GM18499 (cell line): ENCODE measurements at regions not wholly inside any gene's neighbourhood (a gene's known extent, or its start where the extent isn't known, plus 50 kb on each side); places are given as distances from the start of the nearest gene placed in this dataset.

ENCODE experiments used
- ATAC-seq: cut with Tn5 transposase; IDR thresholded peaks from one replicate; pipeline ENCODE4 v1.9.1; 2021; ENCODE audit warnings: moderate number of reproducible peaks; ENCODE audit not compliant: insufficient read depth, unreplicated experiment

DNA sequence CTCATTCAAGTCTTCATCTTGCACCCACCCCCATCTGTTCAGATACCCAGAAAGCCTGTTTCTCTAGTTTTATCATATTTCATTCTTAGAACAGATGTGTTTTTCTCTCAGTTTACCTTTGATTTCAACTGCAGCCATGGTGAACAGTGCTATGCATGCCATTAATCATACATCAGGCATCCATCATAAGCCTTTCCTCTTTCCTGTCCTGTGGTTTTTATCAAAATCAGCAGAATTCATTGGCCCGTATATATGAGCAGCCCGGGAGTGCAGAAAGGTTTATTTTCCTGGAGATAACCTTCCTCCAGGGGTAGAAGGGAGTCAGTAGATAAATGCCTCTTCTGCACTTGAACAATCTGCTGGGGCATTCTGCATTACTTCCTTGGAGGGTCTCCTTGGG is 65.7 kb downstream of the IL21 start:
- ATAC-seq, result no peak

DNA sequence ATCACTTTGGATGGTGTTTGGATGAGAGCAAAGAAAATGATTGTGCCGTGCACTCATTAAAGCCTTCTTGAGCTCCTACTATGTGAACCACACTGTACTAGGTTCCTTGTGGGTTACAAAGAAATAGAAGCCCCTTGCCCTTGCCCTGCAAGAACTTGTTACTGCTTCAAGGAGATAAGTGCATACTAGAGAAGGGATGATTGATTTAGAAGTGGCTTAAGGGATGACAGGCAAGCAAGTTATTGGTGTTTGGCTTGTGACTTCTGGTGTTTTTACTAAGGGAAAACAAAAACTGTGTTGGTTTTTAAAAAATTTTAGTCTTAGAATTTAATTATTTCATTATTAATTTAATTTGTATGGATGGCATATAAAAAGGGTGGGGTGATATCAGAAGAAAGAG is 67.4 kb downstream of the IL21 start:
- no peak for ATAC-seq

GRCh38 chr4:122552898-122553297 is 68.0 kb downstream of the IL21 start:
- no peak for ATAC-seq

- no peak for ATAC-seq
Measured at GRCh38 chr4:122548886-122549630, 71.8 kb downstream of the IL21 start.

DNA sequence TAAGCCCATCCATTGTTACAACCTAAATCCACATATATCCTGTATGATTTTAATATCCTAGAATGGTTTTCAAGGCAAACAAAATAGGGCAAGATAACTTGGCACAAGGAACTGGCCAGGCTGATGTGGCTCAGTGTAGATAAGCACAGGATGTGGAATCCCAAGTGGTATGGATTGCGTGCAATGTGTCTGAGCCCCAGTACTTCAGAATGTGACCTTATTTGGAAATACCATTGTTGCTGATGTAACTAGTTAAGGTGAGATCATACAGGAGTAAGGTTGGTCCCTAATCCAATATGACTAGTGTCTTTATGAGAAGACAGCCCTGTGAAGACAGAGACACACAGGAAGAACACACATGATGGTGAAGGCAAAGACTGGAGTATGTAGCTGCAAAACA is 72.4 kb downstream of the IL21 start:
- no peak for ATAC-seq

DNA sequence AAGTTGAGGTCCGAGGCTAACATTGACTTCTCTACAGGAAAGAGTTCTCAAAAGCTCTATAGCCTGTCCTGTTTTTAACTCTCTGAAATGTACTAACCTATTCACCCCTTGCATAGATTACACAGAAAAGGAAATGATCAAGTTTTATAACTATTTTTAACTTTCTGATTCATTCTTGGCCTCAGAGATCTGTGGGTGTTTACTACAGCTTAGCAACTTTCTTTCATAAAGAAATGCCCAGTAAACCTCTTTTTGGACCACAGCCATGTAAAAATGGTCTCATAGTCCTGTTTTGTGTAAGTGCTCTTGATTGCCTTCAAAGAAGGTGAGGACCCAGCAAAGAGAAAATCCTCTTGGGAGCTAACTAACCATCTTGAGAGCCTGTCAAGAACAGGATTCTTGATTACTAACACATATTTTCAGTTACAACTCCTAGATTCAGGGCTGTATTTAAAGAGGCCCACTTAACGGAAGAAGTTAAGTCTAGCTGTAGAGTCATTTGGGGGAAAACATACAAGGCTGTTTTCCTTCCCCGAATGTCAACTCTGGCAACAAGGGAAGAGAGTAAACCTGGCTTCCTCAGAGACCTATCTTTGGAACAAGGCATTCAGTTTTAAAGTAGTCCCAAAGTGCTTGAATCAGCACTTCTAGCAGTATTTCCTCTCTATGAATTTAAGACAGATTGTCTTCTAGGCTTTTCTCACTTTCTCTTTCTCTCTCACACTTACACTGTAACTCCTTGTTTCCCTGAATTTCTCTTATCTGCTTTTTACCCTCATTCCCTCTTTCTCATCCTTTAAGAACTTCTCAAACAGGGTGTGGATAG is 78.2 kb downstream of the IL21 start:
- peak; percentile 95 for ATAC-seq

DNA sequence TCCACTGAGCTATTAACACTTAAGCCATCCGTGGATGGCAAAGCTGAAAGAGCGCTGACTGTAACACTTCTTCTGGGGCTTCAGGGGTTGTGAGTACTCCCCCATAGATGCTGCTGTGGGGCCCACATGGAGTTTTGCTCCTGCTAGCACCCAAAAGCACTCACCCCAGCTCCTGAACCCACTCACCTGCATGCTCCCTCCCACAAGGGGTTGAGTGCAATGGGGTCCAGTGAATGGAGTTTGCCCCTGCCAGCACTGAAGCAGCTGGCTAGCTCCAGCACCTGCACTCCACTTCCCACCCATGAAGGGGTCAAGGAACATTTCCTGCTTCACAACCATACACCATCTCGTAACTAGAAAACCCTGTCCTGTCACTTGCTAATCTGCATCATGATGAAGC is 78.9 kb downstream of the IL21 start:
- no peak for ATAC-seq

GRCh38 chr4:122540838-122541237 is 80.0 kb downstream of the IL21 start:
- ATAC-seq, result no peak

DNA sequence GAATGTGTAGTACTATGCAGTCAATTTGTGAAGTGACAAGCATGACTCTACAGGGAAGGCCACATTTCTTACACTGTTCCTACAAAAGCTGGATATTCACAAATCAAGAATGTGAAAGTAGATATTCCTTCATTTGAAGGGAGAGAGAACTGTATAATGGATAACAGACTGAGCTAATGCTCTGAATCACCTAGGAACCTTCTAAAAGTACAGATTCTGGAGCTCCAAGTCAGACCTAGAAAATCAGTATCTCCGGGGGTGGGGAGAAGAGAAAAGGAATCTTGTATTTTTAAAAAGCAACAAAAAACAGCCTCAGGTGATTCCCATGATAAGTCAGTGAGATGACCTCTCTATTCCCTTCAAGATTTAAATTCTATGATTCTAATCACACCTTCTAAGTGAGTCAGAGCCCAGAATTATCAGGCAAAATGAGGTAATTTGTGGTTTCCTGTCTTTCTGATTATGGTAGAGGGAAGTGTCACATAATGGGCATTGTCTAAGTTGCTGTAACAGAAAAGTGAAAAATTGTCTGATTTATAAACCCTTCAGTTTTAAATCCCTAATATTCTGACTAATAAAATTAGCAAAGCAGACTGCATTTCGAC is 80.9 kb downstream of the IL21 start:
- ATAC-seq, result no peak

DNA sequence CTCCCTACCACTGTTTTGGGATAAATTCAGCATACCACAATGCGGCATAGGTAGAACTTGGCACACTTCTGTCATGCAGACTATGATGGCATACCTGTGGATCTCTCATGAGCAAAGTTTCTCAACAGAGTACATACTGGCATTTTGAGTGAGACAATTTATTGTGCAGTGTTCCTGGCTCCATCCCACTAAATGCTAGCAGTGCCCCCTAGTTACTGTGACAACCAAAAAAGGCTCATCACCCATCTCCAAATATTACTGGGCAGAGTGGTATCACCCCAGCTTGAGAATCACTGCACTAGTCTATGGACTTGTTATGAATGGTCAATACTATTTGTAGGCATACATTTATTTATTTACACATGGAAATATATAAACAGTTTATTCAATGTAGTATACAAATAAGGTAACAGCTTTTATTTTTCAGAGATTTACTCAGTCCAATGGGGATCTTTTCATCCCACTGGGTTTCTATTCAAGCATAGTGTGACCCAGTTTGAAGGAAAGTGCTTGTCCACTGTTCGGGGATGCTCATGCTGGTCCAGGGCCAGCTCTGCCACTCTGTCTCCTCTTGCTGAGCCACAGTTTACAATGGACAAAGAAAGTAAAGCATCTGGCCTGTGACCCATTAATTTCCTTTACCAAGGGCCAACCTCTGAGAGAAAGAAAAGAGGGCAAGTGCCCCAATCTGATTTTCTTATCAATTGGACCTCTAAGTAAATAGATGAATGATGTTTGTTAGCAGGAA is 81.0 kb upstream of the IL2 start:
- ATAC-seq, result no peak

DNA sequence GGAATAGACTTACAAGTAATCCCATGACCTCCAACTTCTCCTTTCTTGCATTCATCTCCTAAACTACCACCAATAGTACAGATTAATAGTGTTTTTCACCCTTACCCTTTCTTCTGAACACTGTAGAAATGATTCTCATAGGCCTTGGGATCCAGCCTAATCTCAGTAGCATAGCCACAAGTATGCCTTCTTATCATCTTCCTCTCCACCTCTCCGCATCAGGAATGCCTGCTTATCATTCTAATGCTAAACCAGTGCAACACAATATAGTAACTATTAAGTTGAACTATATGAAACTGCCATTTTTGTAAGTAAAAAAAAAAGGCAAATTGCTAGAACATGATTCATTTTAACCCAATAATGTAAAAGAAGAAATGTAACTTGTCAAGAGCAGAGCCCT is 79.5 kb upstream of the IL2 start:
- no peak for ATAC-seq

GRCh38 chr4:122534776-122535175 is 78.3 kb upstream of the IL2 start:
- ATAC-seq, result no peak

GRCh38 chr4:122533841-122534240 is 77.3 kb upstream of the IL2 start:
- no peak for ATAC-seq

DNA sequence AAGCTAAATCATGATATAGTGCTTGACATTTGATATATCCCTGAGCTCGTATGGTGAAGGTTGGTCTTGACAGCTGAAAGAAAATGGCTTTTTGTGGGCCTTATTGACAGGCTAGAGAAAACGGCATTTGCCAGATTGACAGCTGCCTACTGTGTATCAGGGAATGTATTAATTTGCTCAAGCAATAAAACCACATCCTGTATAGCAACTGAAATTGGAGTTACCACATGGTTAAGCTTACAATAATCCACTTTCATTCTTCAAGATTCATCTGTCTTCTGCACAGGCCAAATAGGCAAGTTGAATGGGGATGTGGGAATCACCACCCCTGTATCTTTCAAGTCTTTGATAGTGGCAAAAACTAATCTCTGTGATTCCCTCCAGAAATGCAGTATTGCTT is 76.2 kb upstream of the IL2 start:
- ATAC-seq, result no peak

GRCh38 chr4:122531514-122531913 is 75.0 kb upstream of the IL2 start:
- ATAC-seq, result no peak

GRCh38 chr4:122531038-122531437 is 74.5 kb upstream of the IL2 start:
- no peak for ATAC-seq

DNA sequence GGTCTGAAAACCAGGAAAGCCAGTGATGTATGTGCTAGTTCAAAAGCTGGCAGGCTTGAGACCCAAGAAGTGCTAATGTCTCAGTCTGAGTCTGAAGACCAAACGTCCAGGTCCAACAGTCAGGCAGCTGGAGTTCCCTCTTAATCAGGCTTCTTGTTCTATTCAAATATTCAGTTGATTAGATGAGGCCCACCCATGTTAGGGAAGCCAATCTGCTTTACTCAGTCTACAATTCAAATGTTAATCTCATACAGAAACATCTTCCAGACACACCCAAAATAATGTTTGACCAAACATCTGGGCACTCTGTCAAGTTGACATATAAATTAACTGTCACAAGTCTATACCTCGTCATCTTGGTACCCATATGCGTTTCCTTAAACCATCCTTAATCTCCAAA is 72.4 kb upstream of the IL2 start:
- no peak for ATAC-seq

GRCh38 chr4:122525865-122526264 is 69.3 kb upstream of the IL2 start:
- no peak for ATAC-seq

GRCh38 chr4:122524176-122524575 is 67.7 kb upstream of the IL2 start:
- ATAC-seq, result no peak

DNA sequence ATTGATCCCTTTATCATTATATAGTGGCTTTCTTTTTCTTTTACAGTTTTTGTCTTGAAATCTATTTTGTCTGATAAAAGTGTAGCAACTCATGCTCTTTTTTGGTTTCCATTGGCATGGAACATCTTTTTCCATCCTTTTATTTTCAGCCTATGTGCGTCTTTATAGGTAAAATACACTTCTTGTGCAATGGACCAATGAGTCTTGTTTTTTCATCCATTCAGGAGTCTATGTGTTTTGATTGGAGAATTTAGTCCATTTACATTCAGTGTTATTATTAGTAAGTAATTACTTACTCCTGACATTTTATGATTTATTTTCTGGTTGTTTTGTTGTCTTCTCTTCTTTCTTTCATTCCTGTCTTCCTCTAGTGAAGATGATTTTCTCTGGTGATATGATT is 66.4 kb upstream of the IL2 start:
- no peak for ATAC-seq

DNA sequence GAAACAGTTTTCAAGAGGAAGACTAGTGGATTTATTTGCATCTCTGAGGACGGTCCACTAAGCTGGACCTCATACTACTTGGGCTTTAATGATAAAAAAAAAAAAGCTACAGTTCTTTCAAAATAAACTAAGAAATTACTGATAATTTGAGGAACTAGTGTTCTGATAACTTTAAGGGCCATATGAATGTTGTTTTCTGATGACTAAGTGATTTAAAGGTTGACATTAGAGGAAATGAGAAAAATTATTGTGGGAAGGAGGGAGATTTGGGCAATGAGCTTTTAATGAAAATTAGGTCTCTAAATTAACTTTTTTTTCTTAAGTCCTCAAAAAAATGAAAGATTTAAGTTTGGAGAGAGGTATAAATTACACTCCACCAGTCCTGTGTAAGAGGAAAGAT is 60.8 kb upstream of the IL2 start:
- no peak for ATAC-seq
